ENCODE measurements at regions not wholly inside any gene's neighbourhood (a gene's known extent, or its start where the extent isn't known, plus 50 kb on each side); places are given as distances from the start of the nearest gene placed in this dataset.

DNA sequence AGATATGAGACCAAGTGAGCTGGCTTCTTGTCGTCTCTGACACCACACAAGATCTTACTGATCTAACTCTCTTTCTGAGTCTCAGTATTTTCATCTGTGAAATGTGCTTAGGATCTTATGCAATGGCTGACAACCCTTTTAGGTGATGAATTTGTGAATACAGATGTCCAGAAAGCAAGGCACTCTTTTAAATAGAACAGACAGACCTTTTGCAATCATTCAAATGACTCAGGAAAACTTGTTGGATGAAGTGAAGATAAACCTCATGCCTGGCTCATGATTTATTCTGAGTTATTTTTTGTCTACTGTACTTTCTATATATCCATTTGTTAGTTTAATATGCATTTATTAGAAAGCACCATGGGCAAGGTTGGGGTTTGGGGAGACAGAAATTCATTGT, 411.3 kb downstream of the PTPRU start:
- in situ Hi-C loops (cut with HindIII; ENCODE audit: low sequenced_read_pairs) = no loop called here

- in situ Hi-C loops (cut with HindIII; ENCODE audit: low sequenced_read_pairs) = no loop called here
These were observed 409.9 kb downstream of the PTPRU start for GRCh38 chr1:29646161-29646775.

DNA sequence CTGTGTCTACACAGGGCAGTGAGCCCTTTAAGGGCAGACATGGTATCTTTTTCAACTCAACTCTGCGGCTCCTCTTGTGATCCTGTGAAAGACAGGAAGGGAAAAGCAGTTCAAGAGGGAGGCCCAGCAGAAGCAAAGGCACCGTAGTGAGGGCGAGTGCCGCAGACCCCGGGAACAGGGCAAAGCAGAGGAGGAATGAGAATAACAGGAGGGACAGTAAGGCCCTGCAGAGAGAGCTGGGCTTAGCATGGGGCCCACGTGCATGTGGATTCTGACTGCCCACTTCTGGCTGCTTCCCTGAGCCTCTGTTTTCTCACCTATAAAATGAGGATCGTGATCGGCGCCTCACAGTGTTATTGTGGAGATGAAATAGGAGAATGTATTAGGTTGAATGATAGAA, 409.3 kb downstream of the PTPRU start:
- in situ Hi-C loops (cut with HindIII; ENCODE audit: low sequenced_read_pairs) = no loop called here

DNA sequence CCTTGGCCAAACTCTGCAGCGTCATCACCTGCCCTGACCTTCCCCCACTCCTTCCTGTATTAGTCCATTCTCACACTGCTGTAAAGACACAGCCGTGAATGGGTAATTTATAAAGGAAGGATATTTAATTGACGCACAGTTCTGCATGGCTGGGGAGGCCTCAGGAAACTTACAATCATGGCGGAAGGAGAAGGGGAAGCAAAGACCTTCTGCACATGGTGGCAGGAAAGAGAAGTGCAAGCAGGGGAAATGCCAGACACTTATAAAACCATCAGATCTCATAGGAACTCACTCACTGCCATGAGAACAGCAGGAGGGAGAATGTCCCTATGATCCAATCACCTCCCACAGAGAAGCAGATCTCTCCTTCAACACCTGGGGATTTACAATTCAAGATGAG, 408.5 kb downstream of the PTPRU start:
- in situ Hi-C loops (cut with HindIII; ENCODE audit: low sequenced_read_pairs) = no loop called here

- in situ Hi-C loops (cut with HindIII; ENCODE audit: low sequenced_read_pairs) = no loop called here
These were observed 407.6 kb downstream of the PTPRU start for GRCh38 chr1:29643838-29644440.

DNA sequence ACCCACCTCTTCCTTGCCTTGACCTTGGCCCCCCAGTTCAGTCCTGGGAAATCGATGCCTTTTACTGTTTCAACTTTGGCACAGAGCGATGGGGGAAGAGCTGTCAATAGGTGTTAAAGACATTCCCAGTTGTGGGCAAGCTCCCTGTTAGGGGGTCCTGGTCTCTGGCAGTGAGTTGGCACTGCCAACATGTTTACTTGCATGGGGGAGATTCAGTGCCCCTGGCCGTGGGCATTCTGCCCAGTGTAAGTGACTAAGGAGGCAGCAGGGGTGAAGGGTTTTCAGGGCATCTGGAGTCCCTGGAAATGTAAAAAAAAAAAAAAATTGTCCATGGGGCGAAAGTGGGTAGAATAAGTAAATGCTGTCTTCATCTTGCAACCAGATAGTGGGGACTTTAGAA, 407.0 kb downstream of the PTPRU start:
- in situ Hi-C loops (cut with HindIII; ENCODE audit: low sequenced_read_pairs) = no loop called here

- in situ Hi-C loops (cut with HindIII; ENCODE audit: low sequenced_read_pairs) = no loop called here
These were observed 406.2 kb downstream of the PTPRU start for GRCh38 chr1:29642519-29642918.

GRCh38 chr1:29641921-29642320, 405.6 kb downstream of the PTPRU start:
- in situ Hi-C loops (cut with HindIII; ENCODE audit: low sequenced_read_pairs) = no loop called here

GRCh38 chr1:29640428-29640785, 404.1 kb downstream of the PTPRU start:
- in situ Hi-C loops (cut with HindIII; ENCODE audit: low sequenced_read_pairs) = no loop called here

DNA sequence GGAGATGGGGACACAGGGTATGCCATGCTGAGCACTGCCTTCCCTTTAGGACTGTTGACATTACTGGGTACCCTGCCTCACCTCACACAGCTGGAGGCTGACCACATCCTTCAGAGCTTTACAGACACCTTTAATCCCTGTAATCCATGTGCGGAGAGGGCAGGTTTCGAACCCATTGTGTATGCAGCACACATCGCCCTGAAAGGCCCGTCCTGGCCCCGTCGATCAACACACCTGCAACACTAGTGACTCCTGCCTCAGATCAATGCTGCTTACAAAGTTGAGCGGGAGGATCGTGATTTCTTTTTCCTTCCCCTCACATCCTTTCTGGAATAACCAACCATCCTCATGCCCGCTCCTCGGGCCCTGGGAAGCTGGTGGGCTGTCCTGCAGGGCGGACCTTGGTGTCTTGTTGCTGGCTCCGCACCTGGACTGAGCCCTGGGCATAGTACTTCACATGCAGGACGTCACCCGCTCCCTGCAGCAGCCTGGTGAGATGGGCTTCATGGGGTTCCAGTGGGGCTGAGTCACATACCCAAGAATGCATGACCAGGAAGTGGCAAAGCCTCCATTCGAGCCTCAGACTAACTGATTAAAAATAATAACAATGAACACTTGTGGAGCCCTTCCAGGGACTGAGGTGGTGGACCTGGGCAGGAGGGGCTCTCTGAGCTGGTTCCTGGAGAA, 403.6 kb downstream of the PTPRU start:
- in situ Hi-C loops (cut with HindIII; ENCODE audit: low sequenced_read_pairs) = no loop called here

- in situ Hi-C loops (cut with HindIII; ENCODE audit: low sequenced_read_pairs) = no loop called here
These were observed 402.9 kb downstream of the PTPRU start for GRCh38 chr1:29639156-29639736.

- in situ Hi-C loops (cut with HindIII; ENCODE audit: low sequenced_read_pairs) = no loop called here
These were observed 402.0 kb downstream of the PTPRU start for GRCh38 chr1:29638281-29638680.

DNA sequence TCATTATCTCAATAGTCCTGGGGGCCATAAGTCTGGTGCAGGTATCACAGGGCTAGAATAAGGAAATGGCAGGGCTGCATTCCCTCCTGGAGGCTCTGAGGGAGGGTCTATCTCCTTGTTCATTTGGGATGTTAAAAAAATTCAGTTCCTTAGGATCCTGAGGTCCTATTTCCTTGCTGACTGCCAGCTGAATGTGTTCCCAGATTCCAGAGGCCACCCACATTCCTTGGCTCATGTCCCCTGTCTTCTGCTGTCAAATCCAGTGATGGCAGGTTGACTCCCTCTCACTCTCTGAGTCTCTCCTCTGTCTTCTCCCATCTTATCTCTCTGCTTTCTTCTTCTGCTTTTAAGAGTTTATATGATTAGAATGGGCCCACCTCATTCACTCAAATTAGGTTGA, 400.6 kb downstream of the PTPRU start:
- in situ Hi-C loops (cut with HindIII; ENCODE audit: low sequenced_read_pairs) = no loop called here

GRCh38 chr1:29635501-29636263, 399.4 kb downstream of the PTPRU start:
- in situ Hi-C loops (cut with HindIII; ENCODE audit: low sequenced_read_pairs) = no loop called here

DNA sequence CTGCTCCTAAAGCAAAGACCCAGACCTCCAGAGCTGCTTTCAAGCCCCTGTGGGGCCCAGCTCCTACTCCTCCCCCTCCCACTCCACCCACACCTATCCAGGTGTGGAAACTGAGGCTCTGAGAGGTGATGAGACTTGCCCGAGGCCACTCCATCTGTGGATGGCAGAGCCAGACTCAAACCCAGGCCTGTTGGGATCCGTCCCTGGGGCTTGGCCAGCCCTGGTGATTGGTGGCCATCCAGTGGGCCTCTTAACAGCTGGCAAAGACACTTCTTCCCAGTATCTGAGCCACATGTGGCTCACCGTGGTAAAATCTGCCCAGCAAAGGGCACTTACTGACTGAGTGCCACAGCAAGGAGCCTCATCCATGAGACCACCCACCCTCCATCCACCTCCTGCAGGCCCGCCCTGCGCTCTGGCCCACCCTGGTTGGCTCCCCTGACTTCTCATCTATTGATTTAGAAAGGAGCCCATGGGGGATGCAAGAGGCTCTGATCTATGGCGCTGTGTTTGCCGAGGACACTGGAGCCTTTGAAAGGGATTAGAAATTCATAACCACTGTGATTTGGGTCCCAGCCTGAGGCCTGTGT, 398.5 kb downstream of the PTPRU start:
- in situ Hi-C loops (cut with HindIII; ENCODE audit: low sequenced_read_pairs) = no loop called here

DNA sequence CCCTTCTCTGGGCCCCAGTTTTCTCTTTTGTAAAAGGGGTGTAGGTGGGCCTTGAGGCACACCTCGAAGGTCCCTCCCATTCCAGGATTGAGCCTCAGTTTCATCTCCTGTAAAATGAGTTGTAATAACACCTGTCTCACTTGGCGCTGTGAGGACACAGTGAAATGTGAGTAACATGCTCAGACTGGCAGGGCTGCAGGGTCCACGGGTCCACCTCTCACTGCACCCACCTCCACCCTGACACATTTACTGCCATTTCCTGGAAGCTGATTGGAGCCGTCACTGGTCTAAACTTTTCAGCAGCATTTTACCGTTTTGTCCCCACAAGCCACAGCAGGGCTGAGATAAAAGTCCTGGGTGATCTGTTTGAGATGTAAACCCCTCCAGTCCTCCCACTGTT, 398.0 kb downstream of the PTPRU start:
- in situ Hi-C loops (cut with HindIII; ENCODE audit: low sequenced_read_pairs) = no loop called here

GRCh38 chr1:29633771-29634170, 397.4 kb downstream of the PTPRU start:
- in situ Hi-C loops (cut with HindIII; ENCODE audit: low sequenced_read_pairs) = no loop called here

GRCh38 chr1:29632806-29633615, 396.7 kb downstream of the PTPRU start:
- in situ Hi-C loops (cut with HindIII; ENCODE audit: low sequenced_read_pairs) = no loop called here

- in situ Hi-C loops (cut with HindIII; ENCODE audit: low sequenced_read_pairs) = no loop called here
These were observed 395.8 kb downstream of the PTPRU start for GRCh38 chr1:29631836-29632805.
